Heart left ventricle (tissue), 16 donors: ENCODE measurements at regions not wholly inside any gene's neighbourhood (a gene's known extent, or its start where the extent isn't known, plus 50 kb on each side); places are given as distances from the start of the nearest gene placed in this dataset.

Experiments
- ATAC-seq, 4 donors: fragments of 200-7000 bp; cut with Tn5 transposase; one replicate each; pipeline ENCODE4 v1.9.1; 2020 to 2022; ENCODE audit warnings: moderate library complexity in 4 of 4, mild to moderate bottlenecking in 3 of 4, moderate number of reproducible peaks in 1 of 4
- DNase-seq, 5 donors: peaks; one replicate each; pipeline ENCODE4 v3.0.0-alpha.2; 2020
- H3K27ac ChIP-seq, 12 donors: fragments of 200-600 bp; sonication (generic) in 4 of 12; one replicate each; pipeline versions ENCODE4 v1.5.0 to v1.8.0; 2016 to 2022; ENCODE audit warnings: mild to moderate bottlenecking in 2 of 12
- H3K27me3 ChIP-seq, 9 donors: fragments of 200-600 bp; sonication (generic) in 2 of 9; one replicate each; pipeline versions ENCODE4 v1.5.1 to v1.8.0; 2016 to 2022; ENCODE audit warnings: mild to moderate bottlenecking in 3 of 9
- H3K36me3 ChIP-seq, 9 donors: fragments of 200-600 bp; sonication (generic) in 2 of 9; one replicate each; pipeline versions ENCODE4 v1.5.0 to v1.8.0; 2018 to 2022; ENCODE audit warnings: mild to moderate bottlenecking in 2 of 9
- H3K4me1 ChIP-seq, 12 donors: fragments of 200-600 bp; sonication (generic) in 4 of 12; one replicate each; pipeline versions ENCODE4 v1.5.0 to v1.8.0; 2016 to 2022; ENCODE audit warnings: mild to moderate bottlenecking in 3 of 12
- H3K4me3 ChIP-seq, 12 donors: fragments of 200-600 bp; sonication (generic) in 4 of 12; one replicate each; pipeline versions ENCODE4 v1.5.0 to v1.8.0; 2017 to 2022; ENCODE audit warnings: mild to moderate bottlenecking in 9 of 12, moderate library complexity in 4 of 12
- H3K9me3 ChIP-seq, 12 donors: fragments of 200-600 bp; sonication (generic) in 4 of 12; one replicate each; pipeline versions ENCODE4 v1.5.0 to v1.8.0; 2016 to 2022; ENCODE audit warnings: mild to moderate bottlenecking in 1 of 12
- POLR2A ChIP-seq, 2 donors: fragments of 450-650 bp; IDR thresholded peaks; one replicate each; pipeline ENCODE4 v1.6.1; 2017; ENCODE audit warnings: antibody characterized with exemption in 2 of 2, mild to moderate bottlenecking in 2 of 2, moderate library complexity in 2 of 2
- WGBS, 4 donors: extraction: QIAGEN DNeasy Blood & Tissue Kit in 2 of 4; methylation state at CpG; one replicate each; pipeline versions ENCODE4 v1.1.5 to v1.1.7; 2013 to 2018; 5-methylcytosine and 5-hydroxymethylcytosine counted together
- intact Hi-C, 10 donors: fragments of 100-400 bp; cut with DNase I; formaldehyde crosslinking; loops; one replicate each; pipeline versions ENCODE4 v1.11.1 to v1.14.2; 2022
- TF ChIP-seq, protein P1 (sequence below), 12 donors: fragments of 200-600 bp; sonication (generic) in 4 of 12; IDR thresholded peaks; one replicate each; pipeline versions ENCODE4 v1.5.0 to v1.8.0; 2018 to 2022; ENCODE audit warnings: antibody characterized with exemption in 12 of 12, mild to moderate bottlenecking in 5 of 12
- donor health status: ischemic (EF 13 %, LVEDD 7.1; RV severe dilation, severe dysfunction).
- donor health status: healthy with polysubstance abuse.
- donor health status: DM: no; HTN: yes; CAD: no.
- donor health status: DM: no; HTN: no; CAD: no.
- donor health status: ischemic (EF 25% LVEDD 6.9; RV normal size, moderate dysfunction).
- donor health status: ischemic (EF 25% LVEDD 5.7; RV mildly dilated, moderate dysfunction).
- donor health status: healthy.
- donor health status: DM: yes; HTN: yes; CAD: no.
- donor health status: ischemic (EF 35%, LVEDD 5.7; RV mildly dilated, moderate dysfunction).
- donor health status: nonischemic (EF 11% LVEDD 7.7; RV severe dilation, severe dysfunction).
- donor health status: DM: yes; HTN: yes; CAD: no.
- donor health status: PGD.
- donor health status: ischemic (EF 29% LVEDD 5.4; RV normal size, mild dysfunction).
- donor health status: nonischemic (EF 23%, LVEDD 6.1; RV moderate dilation, normal function).

DNA sequence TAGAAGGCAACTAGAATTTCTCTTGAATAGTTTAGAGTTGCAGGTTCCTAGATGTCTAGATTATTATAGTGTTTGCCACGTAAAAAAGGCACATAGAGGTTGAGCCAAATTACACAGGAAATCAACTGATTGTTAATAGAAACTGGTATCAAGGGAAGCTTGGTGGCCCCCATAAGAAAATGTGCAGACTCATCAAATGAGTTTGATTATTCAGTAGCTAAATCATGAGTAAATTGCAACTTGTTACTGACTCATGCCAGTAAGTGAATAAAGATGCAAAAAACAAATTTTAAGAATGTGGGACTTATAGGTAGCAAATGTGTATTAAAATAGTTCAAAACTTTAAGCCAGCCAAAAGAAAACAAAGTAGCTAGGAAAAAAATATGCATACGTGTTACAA is 1078.9 kb upstream of the CDH9 start:
- Histone ChIP-seq H3K4me1 (no peaks in the 10 kb centered on the region), H3K27ac (no peak overlapping the region), H3K4me3 (no peak overlapping the region), H3K36me3 (no peaks in the 10 kb centered on the region), H3K27me3 (no peaks in the 10 kb centered on the region), H3K9me3 (peaks cover 0 to 23% (median 0%) of the 10 kb centered on the region in 12 donors)
- DNase-seq (no peak), ATAC-seq (no peak)
- TF ChIP-seq, protein P1, sequence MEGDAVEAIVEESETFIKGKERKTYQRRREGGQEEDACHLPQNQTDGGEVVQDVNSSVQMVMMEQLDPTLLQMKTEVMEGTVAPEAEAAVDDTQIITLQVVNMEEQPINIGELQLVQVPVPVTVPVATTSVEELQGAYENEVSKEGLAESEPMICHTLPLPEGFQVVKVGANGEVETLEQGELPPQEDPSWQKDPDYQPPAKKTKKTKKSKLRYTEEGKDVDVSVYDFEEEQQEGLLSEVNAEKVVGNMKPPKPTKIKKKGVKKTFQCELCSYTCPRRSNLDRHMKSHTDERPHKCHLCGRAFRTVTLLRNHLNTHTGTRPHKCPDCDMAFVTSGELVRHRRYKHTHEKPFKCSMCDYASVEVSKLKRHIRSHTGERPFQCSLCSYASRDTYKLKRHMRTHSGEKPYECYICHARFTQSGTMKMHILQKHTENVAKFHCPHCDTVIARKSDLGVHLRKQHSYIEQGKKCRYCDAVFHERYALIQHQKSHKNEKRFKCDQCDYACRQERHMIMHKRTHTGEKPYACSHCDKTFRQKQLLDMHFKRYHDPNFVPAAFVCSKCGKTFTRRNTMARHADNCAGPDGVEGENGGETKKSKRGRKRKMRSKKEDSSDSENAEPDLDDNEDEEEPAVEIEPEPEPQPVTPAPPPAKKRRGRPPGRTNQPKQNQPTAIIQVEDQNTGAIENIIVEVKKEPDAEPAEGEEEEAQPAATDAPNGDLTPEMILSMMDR (IDR thresholded peaks at IDR 0.05) = no peak
- TF ChIP-seq POLR2A (IDR thresholded peaks at IDR 0.05) = no peak
- 47 to 61% (median 52%) methylated on average over 2 of the region's 2 CpGs for WGBS, 4 donors
- intact Hi-C loops = no loop called here

DNA sequence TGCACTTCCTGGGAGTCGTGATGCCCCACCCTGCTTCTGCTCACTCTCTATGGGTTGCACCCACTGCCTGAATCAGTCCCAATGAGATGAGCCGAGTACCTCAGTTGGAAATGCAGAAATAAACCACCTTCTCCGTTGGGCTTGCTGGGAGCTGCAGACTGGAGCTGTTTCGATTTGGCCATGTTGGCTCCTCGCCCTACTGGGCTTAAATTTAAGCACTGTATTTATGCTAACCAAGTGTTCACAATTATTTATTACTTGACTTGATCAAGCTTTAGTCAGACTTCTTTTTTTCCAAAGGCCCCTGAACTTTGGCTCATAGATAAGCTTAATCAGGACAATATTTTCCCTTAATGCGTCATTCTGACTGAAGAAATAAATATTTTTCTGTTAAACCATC is 1072.4 kb upstream of the CDH9 start:
- no peak for DNase-seq
- TF ChIP-seq POLR2A (IDR thresholded peaks at IDR 0.05) = no peak
- TF ChIP-seq, protein P1 (IDR thresholded peaks at IDR 0.05) = no peak
- H3K9me3 ChIP-seq = peaks cover 0 to 12% (median 0%) of the 10 kb centered on the region in 12 donors
- no peak overlapping the region for H3K27ac ChIP-seq
- intact Hi-C loops = no loop called here
- no peaks in the 10 kb centered on the region for H3K4me1 ChIP-seq
- no peaks in the 10 kb centered on the region for H3K27me3 ChIP-seq
- ATAC-seq = no peak
- no peak overlapping the region for H3K4me3 ChIP-seq
- H3K36me3 ChIP-seq = no peaks in the 10 kb centered on the region
- WGBS, 4 donors = 64 to 77% (median 68%) methylated on average over 6 of the region's 6 CpGs

DNA sequence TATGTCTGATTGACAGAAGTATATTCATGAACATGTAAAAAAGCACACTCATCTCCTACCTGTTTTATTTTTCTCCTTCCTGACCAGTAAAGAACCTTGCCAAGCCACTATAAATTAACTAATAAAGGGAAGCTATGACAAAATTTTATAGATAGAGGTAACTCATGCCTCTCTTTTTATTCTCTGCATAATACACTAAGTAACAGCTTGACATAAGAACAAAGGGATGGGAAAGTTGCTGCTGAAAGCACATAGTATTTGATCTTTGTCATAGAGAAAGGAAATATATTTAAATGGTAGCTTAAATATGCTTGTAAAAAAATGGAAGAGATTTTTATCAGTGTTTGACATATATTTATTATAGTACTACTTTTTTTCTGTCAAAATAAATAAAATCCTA is 1065.7 kb upstream of the CDH9 start:
- intact Hi-C loops = no loop called here
- DNase-seq = no peak
- Histone ChIP-seq H3K27me3 (no peaks in the 10 kb centered on the region), H3K9me3 (no peaks in the 10 kb centered on the region), H3K4me3 (no peak overlapping the region), H3K4me1 (no peaks in the 10 kb centered on the region), H3K36me3 (no peaks in the 10 kb centered on the region), H3K27ac (no peak overlapping the region)
- TF ChIP-seq, protein P1 (IDR thresholded peaks at IDR 0.05) = no peak
- no peak for TF ChIP-seq POLR2A (IDR thresholded peaks at IDR 0.05)
- no peak for ATAC-seq

DNA sequence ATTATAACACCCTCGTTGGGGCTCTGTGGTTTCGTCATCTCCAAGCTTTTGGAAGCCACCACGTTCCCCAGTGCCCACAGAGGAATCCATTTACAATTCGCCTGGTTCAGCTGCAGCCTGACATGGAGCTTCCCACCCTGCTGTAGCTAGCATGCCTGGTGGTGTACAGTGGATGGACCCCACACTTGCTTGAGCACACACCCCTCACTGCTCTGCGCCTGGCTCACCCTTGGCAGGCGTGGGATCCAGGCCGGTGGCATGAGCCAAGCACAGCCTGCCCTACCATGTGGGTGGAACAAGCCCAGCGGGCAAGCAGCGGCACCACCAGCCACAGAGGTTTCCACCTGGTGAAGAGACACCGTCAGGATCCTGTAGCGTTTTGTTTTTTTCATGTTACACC is 1045.7 kb upstream of the CDH9 start:
- ATAC-seq (no peak), DNase-seq (no peak)
- TF ChIP-seq, protein P1 (IDR thresholded peaks at IDR 0.05) = no peak
- TF ChIP-seq POLR2A (IDR thresholded peaks at IDR 0.05) = no peak
- intact Hi-C loops = no loop called here
- Histone ChIP-seq H3K4me3 (no peak overlapping the region), H3K36me3 (no peaks in the 10 kb centered on the region), H3K9me3 (no peaks in the 10 kb centered on the region), H3K4me1 (no peaks in the 10 kb centered on the region), H3K27me3 (no peaks in the 10 kb centered on the region), H3K27ac (no peak overlapping the region)
- WGBS, 4 donors = 84 to 89% (median 86%) methylated on average over 11 of the region's 11 CpGs
